GM21381 (cell line): ENCODE measurements at regions not wholly inside any gene's neighbourhood (a gene's known extent, or its start where the extent isn't known, plus 50 kb on each side); places are given as distances from the start of the nearest gene placed in this dataset.
A peak's percentile ranks its signal among the peaks of the same experiment; 100 is the strongest.
"Not testable (repeated sequence)": the region's sequence is repeated elsewhere in the genome, so short reads cannot be mapped to it uniquely, and the experiment has no call there.

Experiments used
- ATAC-seq: cut with Tn5 transposase; IDR thresholded peaks from one replicate; pipeline ENCODE4 v1.9.1; 2021; ENCODE audit warnings: mild to moderate bottlenecking, moderate library complexity; ENCODE audit not compliant: unreplicated experiment

DNA sequence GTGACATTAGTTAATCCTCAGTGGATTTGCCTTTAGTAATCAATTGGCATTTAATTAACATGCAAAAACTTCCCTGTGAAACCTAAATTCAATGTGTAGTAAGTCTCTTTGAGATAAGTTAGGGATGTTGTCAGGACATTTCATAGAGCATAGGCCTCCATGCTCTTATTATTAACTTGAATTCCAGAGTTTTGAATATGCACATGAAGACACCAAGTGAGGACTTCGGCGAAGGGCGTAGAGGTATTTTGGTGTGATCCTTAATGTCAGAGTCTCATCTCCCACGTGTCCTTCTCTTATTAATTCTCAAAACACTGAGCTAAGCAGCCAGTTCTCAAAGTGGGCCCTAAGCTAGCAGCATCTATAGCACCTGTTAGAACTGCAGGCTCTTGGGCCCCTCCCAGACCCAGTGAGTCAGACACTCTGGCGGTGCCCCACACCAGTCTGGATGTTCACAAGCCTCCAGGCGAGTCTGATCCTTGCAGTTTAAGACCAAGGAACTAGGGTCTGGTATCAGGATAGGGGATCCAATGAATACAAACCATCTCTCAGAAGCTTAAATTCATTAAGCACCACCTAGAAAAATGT, 292.1 kb downstream of the QKI start:
- no peak for ATAC-seq

DNA sequence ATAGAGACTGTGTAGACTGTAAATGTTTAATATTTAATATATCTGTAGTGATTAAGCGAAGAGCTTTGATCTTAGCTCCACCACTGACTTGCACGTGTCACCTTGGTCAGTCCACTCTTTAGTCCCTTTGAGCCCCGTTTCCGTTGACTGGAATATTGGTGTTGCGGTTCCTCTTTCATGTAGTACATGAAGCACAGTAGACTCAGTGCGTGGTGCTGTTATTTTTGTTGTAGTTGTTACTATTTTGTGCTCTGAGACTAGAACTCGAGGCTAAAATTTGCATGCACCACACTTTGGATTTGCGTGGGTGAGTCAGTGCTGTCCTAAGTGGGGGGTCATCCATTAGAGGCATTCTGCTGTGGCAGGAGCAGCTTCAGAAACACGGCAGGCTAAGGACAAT, 291.4 kb downstream of the QKI start:
- peak; percentile 56 for ATAC-seq

DNA sequence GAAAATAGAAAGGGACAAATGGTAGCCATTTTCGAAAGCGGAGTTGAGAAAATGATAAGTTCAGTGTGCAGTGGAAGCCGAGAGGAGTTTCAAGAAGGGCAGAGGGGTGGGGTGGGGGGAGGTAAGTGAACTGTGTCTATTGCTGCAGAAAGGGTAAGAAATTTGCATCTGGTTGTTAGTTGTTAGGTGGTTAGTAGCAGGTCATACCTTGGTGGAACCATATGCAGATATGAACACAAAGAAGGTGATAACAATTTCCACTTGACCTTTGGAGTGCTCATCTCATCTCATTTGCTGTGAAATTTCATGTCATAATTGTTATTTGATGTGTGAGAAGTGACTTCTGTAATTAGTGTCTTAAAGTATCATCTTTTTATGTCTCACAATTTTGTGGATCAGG, 288.2 kb downstream of the QKI start:
- no peak for ATAC-seq

DNA sequence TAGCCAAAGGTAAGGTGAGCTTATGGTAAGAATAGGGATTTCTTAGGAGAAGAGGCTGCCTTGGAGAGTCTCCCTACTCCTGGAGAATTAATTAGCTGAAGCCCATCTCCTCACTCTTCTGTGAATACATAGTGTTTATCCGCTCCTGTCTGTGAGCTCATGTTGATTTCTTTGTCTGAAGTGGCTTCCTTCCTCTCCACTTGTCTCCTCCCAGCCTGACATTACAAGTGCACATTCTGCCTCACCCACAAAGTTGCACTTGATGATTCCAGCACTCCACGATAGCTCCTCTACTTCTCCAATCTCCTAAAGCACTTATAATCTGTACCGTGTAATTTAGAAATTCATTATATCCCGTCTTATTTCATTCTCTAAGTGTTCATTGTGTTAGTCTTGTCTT, 287.2 kb downstream of the QKI start:
- no peak for ATAC-seq

DNA sequence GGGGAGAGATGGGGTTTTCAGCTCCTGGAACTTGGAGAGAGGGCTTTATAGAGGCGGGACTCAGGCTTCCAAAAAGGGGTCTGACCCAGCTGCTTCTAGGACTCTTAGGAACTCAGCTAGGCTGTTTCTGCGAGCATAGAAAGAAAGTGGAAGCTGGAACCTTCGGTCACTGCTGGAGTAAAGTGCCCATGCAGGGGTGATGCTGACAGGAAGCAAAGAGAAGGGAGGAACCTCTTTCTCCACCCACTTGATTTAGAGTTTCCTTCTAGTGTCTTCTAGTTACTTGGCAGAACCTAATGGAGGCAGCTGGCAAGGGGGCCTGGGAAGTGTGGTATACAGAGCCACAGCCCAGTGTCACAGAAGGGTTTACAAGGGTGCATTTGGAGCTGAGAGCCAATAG, 283.6 kb downstream of the QKI start:
- ATAC-seq: no peak

DNA sequence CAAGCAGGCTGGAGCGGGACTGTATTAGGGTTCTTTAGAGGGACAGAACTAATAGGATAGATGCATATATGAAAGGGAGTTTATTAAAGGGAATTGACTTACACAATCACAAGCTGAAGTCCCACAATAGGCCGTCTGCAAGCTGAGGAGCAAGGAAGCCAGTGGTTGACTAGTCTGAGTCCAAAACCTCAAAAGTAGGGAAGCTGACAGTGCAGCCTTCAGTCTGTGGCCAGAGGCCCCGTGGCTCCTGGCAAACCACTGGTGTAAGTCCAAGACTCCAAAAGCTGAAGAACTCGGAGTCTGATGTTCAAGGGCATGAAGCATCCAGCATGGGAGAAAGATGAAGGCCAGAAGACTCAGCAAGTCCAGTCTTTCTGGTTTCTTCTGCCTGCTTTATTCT, 281.8 kb downstream of the QKI start:
- not testable (repeated sequence) for ATAC-seq

DNA sequence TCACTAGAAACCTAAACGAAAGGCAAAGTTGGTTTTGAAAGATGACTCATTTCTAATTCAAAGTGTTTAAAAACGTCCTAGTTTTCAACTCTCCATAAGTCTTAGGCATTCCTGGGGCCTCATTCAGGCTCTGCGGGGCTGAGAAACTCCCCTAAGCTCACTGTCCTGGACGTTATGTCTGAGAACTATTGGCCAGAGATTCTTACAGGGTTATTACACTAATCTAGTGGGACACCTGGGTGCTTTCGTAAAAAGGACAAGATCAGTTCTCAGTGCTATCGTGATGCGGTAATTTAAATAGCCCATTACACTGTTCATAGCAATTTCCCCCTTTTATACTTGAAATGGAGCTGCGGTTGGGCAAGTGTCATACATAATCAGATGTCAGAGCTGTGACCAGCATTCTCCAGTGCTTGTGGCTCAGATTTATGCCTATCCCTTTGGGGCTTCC, 280.9 kb downstream of the QKI start:
- no peak for ATAC-seq

DNA sequence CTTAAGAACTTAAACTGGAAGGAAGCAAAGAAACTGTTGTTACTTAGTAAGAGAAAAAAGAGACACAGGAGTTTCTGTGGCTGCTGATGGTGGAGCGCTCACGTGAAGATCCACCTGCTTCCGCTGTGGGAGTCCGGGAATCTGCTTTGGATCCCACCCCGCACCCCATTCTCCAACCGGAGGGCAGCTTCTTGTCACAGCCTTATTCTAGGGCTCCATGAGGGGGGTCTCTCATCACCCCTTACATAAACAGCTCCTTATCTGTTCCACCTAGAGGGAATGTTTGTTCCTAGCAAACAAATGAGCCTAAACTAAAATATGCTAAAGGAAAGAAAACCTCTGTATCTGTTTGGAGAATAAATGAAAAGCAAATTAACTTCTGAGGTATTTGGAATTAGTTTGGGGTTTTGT, 280.5 kb downstream of the QKI start:
- ATAC-seq: no peak

DNA sequence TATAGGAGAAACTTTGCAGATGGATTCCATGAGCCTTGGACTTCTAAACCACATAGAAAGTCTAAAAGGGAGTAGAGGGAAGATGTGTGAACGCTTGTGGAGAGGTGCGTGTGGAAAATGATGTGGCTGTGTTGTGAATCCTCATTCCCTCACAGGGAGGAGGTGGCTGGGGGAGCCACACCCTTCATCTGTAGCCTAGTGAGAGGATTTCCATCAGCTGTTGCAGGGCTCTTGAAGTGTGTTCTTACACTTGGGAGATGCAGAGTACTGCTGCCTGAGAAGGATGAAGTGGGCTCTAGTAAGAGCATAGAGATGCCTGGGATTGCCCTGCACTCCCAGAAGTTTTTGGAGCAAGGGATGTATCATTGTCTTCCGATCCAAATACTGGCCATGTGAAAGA, 279.6 kb downstream of the QKI start:
- no peak for ATAC-seq

DNA sequence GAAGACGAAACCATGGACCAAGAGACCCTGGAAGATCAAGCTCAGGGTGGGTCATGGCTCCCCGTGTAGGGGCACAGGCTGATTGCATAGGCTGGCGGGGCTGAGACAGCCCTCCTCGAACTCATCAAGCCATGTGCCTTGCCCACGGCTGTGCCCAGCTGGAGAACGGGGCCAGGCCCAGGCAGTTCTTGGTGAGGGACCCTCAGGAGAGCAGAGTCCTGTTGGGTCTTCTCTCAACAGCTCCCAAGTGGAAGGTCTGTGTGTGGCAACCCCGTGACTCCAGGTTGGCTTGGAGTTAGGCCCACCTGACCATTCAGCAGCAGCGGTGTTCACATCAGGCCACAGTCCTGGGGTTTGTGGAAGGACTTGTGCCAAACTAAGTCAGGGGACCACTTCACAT, 276.5 kb downstream of the QKI start:
- no peak for ATAC-seq

DNA sequence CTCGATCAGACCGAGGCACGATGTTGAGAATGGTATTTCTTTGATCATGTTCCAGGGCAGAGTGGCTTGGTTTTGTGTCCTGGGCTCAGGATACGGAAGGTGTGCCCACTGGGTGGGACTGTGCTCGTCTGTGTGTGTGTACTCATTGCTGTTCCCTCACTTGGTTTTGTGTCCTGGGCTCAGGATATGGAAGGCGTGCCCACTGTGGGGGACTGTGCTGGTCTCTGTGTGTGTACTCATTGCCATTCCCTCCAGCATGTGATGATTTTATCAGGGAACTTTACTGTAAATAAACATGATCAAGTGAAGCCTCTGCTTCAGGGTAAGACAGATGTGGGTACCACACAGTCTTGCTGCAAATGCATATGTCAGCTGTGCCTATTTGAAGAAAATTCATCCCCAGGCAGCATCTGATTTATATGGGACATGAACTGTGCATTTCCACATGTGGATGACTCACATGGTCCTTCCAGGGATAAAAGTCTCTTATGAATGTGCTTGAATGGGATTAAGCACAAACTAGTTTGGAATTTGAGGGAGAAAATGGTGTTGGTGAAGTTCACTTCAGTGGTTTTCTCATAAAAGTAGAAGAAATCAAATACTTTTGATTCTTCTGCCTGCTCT, 274.3 kb downstream of the QKI start:
- no peak for ATAC-seq

DNA sequence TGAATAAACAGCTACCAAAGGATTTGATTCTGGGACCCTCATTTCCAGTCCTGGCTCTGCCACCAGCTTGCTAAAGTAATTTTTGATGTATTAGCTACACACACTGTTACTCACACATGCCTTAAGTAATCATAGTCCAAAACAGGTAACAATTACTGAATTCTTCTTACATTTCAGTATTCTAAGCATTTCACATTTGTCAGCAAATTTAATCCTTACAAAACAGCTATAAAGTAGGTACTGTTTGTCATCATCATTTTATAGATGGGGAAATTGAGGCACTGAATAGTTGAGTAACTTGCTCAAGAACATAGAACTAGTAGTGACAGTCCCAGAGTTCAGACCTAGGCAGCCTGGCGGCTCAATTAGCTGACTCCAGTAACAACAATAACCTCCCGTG, 272.6 kb downstream of the QKI start:
- ATAC-seq: no peak

DNA sequence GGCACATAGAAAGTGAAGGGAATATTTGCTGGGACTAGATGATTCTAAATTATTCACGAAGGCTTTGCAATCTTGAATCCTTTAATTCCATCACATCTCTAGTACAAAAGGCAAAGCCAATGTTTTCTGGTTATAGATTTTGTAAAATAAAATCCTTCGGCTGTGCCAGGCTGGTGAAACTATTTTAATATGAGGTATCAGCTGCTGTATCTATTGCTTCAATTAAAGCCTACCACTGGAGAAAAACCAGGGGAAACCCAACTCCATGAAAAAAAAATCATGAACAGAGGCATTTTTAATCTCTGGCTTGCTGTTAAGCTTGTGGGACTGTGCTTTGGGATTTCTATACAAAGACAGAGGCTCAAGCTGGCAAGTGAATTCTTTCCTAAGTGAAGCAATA, 271.8 kb downstream of the QKI start:
- ATAC-seq: no peak

DNA sequence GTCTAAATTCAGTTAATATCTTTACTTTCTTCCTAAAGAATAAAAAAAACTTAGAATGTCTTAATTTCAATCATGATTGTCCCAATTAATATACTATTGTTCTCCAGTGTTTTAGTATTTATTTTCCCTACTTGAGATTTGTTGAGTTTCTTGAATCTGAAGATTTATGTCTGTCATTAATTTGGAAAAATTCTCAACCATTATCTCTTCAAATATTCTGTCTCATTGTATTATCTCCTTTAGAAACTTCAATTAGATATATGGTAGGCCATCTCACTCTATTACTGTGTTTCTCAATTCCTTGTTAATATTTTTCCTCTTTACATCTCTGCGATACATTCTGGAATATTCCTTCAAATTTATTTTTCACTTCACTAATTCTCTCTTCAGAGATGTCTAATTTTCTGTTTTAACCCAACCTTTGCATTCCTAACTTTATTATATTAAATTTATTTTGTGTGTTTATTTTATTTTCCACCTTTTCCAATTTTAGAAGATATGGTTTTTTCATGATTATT, 268.6 kb downstream of the QKI start:
- ATAC-seq: no peak

DNA sequence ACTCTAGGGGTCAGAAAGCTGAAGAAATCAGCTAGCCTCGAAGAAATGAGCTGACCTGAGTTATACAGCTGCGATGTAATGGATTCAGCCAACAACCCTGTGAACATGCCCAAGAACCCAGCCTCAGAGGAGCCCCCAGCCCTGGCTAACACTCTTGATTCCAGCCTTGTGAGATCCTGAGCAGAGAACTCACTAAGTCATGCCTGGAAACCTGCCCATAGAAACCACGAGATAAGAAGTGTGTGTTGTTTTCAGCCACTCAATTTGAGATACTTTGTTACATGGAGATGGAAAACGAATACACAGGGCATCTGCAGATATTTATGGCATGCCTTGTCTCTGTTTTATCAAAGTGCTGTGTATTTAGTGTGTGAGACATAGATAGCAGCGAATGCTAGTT, 265.2 kb downstream of the QKI start:
- ATAC-seq: no peak

DNA sequence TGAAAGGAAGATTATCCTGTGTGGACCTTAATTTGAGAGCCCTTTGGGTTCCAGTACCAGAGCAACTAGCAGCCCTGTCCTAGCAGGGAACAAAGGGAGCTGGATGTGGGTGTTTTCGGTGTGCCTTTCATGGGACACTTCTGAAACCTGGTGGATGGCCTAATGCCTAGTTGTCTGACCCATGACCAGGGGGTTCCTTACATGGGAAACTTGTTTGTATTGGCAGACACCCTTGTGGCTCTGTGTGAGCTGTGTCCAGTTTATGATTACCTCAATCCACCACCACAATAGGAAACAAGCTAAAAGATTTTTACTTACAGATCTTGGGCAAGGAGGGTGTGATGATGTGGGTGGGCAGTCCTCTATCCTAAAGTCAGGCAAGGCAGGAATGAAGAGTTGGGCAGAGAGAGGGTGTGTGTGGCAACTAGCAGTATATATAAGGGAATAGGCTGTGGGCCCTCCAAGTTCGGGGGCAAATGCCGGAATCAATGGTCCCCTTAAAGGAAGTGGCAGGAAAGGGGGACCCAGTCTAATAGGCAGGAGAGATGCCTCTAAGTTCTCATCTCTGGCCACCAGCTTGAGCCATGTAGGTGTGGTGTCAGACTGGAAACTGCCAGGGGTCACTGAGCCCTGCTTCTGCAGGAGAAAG, 264.6 kb downstream of the QKI start:
- ATAC-seq: no peak

DNA sequence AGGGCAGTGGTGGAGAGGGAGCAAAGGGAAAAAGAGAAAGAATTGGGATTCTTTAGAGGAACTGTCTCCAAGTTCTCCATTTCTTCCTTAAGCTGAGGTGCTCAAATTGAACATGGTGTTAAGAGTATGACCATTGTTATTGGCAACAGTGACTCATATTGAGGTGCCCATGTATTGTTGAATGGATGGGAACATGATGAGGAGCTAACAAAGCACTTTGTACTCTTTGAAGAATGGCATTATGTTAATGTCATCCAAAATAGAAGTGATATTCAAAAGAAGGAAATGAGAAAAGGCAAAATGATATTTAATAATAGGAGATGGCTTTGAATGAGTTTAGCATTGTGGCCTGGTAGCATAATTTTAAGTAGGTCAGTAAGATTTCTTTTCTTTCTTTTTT, 261.1 kb downstream of the QKI start:
- ATAC-seq: no peak

DNA sequence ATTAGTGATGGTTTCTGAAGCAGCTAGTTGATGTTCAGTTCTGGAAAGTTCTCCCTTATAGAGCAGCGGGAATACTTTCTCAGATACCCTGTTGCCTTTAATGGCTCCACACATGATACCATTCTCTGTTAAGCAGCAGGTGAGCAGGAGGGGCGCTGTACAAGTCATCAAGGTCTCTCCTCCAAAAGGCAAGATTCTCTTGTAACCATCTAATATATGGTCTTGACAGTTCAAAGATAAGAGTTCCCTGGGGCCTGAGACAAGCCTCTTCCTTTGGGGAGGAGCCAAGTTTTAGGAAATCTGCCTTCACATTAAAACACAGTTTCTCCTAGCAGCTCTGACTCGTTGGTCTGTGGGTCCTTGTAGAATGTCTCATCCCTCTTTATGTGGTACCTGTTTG, 258.2 kb downstream of the QKI start:
- ATAC-seq: no peak

DNA sequence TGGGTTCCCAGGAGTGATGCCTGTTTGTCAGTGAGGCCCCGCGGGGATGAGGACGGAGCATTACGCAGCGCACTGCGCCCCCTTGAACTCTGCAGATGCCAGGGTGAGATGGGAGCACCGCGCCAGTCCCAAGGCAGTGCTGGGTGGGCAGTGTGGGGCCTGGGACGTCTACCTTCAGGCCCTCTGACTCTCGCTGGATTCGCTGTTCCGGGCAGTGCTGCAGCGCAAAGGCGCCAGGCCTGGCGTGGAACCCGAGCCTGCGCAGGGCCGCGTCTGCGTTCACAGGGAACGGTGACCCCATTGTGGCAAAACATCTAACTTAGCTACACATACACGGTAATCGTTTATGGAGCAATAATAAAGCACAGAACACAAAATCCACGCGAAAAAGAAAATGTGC, 257.3 kb downstream of the QKI start:
- no peak for ATAC-seq

DNA sequence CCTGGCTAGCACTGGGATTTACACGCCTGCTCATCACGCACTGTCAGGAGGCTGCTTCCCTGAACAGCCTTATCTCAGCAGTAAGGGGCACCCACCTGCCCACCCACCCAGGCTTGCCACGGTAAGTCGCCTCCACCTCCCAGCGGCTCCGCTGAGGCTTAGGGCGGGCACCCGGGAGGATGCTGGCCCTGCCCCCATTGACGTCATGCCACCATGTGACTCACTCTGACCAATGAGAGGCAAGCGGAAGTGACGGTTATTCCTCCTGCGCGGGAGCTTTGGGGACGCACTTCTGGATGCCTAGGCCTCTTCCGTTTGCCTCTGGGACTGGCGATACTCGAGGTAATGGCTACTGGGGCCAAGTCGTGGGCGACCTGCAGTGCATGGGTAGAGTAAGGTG, 256.8 kb downstream of the QKI start:
- no peak for ATAC-seq

DNA sequence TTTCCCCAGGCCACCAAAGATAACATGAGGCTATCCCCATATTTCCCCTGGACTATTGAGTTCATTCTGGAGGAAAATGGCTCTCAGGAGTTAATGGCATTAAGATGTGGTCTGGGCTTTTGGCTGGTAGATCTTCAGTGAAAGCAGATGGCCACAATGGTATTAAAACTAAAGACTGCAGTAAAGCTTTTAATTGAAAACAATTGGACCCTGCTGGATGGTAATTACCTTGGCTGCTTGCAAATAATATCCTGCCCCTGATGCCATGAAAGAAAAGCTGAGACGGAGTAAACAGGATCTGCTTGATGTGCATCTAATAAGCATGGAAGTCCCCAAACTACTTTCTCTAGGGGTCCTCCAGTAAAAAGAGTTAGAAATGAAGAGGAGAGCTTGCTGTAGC, 255.8 kb downstream of the QKI start:
- no peak for ATAC-seq

DNA sequence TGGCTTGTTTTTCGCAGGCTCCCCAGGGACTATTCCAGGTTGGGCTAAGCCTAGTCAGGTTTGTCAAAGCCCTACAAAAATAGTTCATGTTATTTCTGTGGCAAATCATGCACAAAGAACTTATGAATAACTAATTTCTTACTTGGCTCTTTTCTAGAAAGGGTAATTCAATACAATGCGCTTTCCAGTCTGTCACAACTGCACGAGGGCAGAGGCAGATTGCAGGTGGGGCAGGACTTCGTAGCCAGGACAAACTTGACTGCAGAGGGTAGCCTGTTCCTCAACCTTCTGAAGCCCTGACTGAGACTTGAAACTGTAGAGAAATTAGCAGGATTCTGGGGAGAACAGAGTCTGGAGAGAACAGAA, 253.5 kb downstream of the QKI start:
- ATAC-seq: peak; percentile 46
